ENCODE measurements at regions not wholly inside any gene's neighbourhood (a gene's known extent, or its start where the extent isn't known, plus 50 kb on each side); places are given as distances from the start of the nearest gene placed in this dataset.

- no peaks in the 10 kb centered on the region for H3K36me3 ChIP-seq (ENCODE audit: control insufficient read depth, insufficient read depth, low read length)
- no peak overlapping the region for H3K27ac ChIP-seq (ENCODE audit: low read length)
- H3K27me3 ChIP-seq (ENCODE audit: control insufficient read depth, insufficient read depth, low read length): peaks cover 2% of the 10 kb centered on the region
- no peak for DNase-seq
- no peaks in the 10 kb centered on the region for H3K9me3 ChIP-seq (ENCODE audit: control insufficient read depth, low read depth, low read length)
- no peaks in the 10 kb centered on the region for H3K4me1 ChIP-seq (ENCODE audit: control insufficient read depth, insufficient read depth, low read length)
- 58% methylated on average over 2 of the region's 2 CpGs for WGBS (ENCODE audit: insufficient coverage, low lambda C conversion rate)
- H3K4me3 ChIP-seq (ENCODE audit: low read length): no peak overlapping the region
Measured at GRCh38 chr7:28266402-28266801, 85.8 kb upstream of the JAZF1 start.

- H3K27ac ChIP-seq (ENCODE audit: low read length): no peak overlapping the region
- no peaks in the 10 kb centered on the region for H3K9me3 ChIP-seq (ENCODE audit: control insufficient read depth, low read depth, low read length)
- no peaks in the 10 kb centered on the region for H3K4me1 ChIP-seq (ENCODE audit: control insufficient read depth, insufficient read depth, low read length)
Measured at GRCh38 chr7:28267012-28267411, 86.4 kb upstream of the JAZF1 start.

GRCh38 chr7:28269700-28270361, 89.2 kb upstream of the JAZF1 start:
- Histone ChIP-seq H3K36me3 (ENCODE audit: control insufficient read depth, insufficient read depth, low read length) (no peaks in the 10 kb centered on the region), H3K4me3 (ENCODE audit: low read length) (no peak overlapping the region), H3K27ac (ENCODE audit: low read length) (no peak overlapping the region), H3K27me3 (ENCODE audit: control insufficient read depth, insufficient read depth, low read length) (peaks cover 2% of the 10 kb centered on the region), H3K9me3 (ENCODE audit: control insufficient read depth, low read depth, low read length) (no peaks in the 10 kb centered on the region), H3K4me1 (ENCODE audit: control insufficient read depth, insufficient read depth, low read length) (no peaks in the 10 kb centered on the region)
- 60% methylated on average over 1 of the region's 1 CpG for WGBS (ENCODE audit: insufficient coverage, low lambda C conversion rate)
- DNase-seq: no peak

More at GRCh38 chr7:28267012-28267411, 86.4 kb upstream of the JAZF1 start:
- no peak overlapping the region for H3K4me3 ChIP-seq (ENCODE audit: low read length)
- H3K36me3 ChIP-seq (ENCODE audit: control insufficient read depth, insufficient read depth, low read length): no peaks in the 10 kb centered on the region
- H3K27me3 ChIP-seq (ENCODE audit: control insufficient read depth, insufficient read depth, low read length): peaks cover 2% of the 10 kb centered on the region
- no peak for DNase-seq

GRCh38 chr7:28270536-28270935, 89.9 kb upstream of the JAZF1 start:
- peaks cover 5% of the 10 kb centered on the region for H3K27me3 ChIP-seq (ENCODE audit: control insufficient read depth, insufficient read depth, low read length)
- no peaks in the 10 kb centered on the region for H3K36me3 ChIP-seq (ENCODE audit: control insufficient read depth, insufficient read depth, low read length)
- no peaks in the 10 kb centered on the region for H3K9me3 ChIP-seq (ENCODE audit: control insufficient read depth, low read depth, low read length)
- no peaks in the 10 kb centered on the region for H3K4me1 ChIP-seq (ENCODE audit: control insufficient read depth, insufficient read depth, low read length)
- H3K27ac ChIP-seq (ENCODE audit: low read length): no peak overlapping the region
- 100% methylated on average over 1 of the region's 11 CpGs for WGBS (ENCODE audit: insufficient coverage, low lambda C conversion rate)
- no peak for DNase-seq
- H3K4me3 ChIP-seq (ENCODE audit: low read length): no peak overlapping the region

- no peak overlapping the region for H3K4me3 ChIP-seq (ENCODE audit: low read length)
Measured at GRCh38 chr7:28272461-28272877, 91.9 kb upstream of the JAZF1 start.

GRCh38 chr7:28276298-28276697, 95.7 kb upstream of the JAZF1 start:
- H3K9me3 ChIP-seq (ENCODE audit: control insufficient read depth, low read depth, low read length): no peaks in the 10 kb centered on the region
- 60% methylated on average over 3 of the region's 3 CpGs for WGBS (ENCODE audit: insufficient coverage, low lambda C conversion rate)
- no peak overlapping the region for H3K27ac ChIP-seq (ENCODE audit: low read length)
- H3K36me3 ChIP-seq (ENCODE audit: control insufficient read depth, insufficient read depth, low read length): no peaks in the 10 kb centered on the region
- DNase-seq: no peak
- H3K4me3 ChIP-seq (ENCODE audit: low read length): no peak overlapping the region
- H3K27me3 ChIP-seq (ENCODE audit: control insufficient read depth, insufficient read depth, low read length): peaks cover 3% of the 10 kb centered on the region
- no peaks in the 10 kb centered on the region for H3K4me1 ChIP-seq (ENCODE audit: control insufficient read depth, insufficient read depth, low read length)

More at GRCh38 chr7:28272461-28272877, 91.9 kb upstream of the JAZF1 start:
- Histone ChIP-seq H3K27me3 (ENCODE audit: control insufficient read depth, insufficient read depth, low read length) (peaks cover 5% of the 10 kb centered on the region), H3K4me1 (ENCODE audit: control insufficient read depth, insufficient read depth, low read length) (no peaks in the 10 kb centered on the region), H3K9me3 (ENCODE audit: control insufficient read depth, low read depth, low read length) (no peaks in the 10 kb centered on the region), H3K27ac (ENCODE audit: low read length) (no peak overlapping the region), H3K36me3 (ENCODE audit: control insufficient read depth, insufficient read depth, low read length) (no peaks in the 10 kb centered on the region)
- peak; percentile 12 to 43 for DNase-seq
- WGBS (ENCODE audit: insufficient coverage, low lambda C conversion rate): no CpG with 5 or more reads among the region's 9 CpGs

- Histone ChIP-seq H3K27me3 (ENCODE audit: control insufficient read depth, insufficient read depth, low read length) (peaks cover 3% of the 10 kb centered on the region), H3K4me3 (ENCODE audit: low read length) (no peak overlapping the region), H3K36me3 (ENCODE audit: control insufficient read depth, insufficient read depth, low read length) (no peaks in the 10 kb centered on the region), H3K27ac (ENCODE audit: low read length) (no peak overlapping the region), H3K9me3 (ENCODE audit: control insufficient read depth, low read depth, low read length) (no peaks in the 10 kb centered on the region), H3K4me1 (ENCODE audit: control insufficient read depth, insufficient read depth, low read length) (no peaks in the 10 kb centered on the region)
- no CpG with 5 or more reads among the region's 1 CpG for WGBS (ENCODE audit: insufficient coverage, low lambda C conversion rate)
- DNase-seq: no peak
Measured at GRCh38 chr7:28277364-28277763, 96.8 kb upstream of the JAZF1 start.

- Histone ChIP-seq H3K4me1 (ENCODE audit: control insufficient read depth, insufficient read depth, low read length) (no peaks in the 10 kb centered on the region), H3K4me3 (ENCODE audit: low read length) (no peak overlapping the region), H3K36me3 (ENCODE audit: control insufficient read depth, insufficient read depth, low read length) (no peaks in the 10 kb centered on the region), H3K27ac (ENCODE audit: low read length) (no peak overlapping the region), H3K9me3 (ENCODE audit: control insufficient read depth, low read depth, low read length) (no peaks in the 10 kb centered on the region), H3K27me3 (ENCODE audit: control insufficient read depth, insufficient read depth, low read length) (peaks cover 3% of the 10 kb centered on the region)
- WGBS (ENCODE audit: insufficient coverage, low lambda C conversion rate): no CpG with 5 or more reads among the region's 2 CpGs
- no peak for DNase-seq
Measured at GRCh38 chr7:28277958-28278357, 97.4 kb upstream of the JAZF1 start.

- H3K27me3 ChIP-seq (ENCODE audit: control insufficient read depth, insufficient read depth, low read length): no peaks in the 10 kb centered on the region
- no peak overlapping the region for H3K27ac ChIP-seq (ENCODE audit: low read length)
- no peak for DNase-seq
- H3K9me3 ChIP-seq (ENCODE audit: control insufficient read depth, low read depth, low read length): no peaks in the 10 kb centered on the region
- no peaks in the 10 kb centered on the region for H3K36me3 ChIP-seq (ENCODE audit: control insufficient read depth, insufficient read depth, low read length)
- 20% methylated on average over 1 of the region's 3 CpGs for WGBS (ENCODE audit: insufficient coverage, low lambda C conversion rate)
- H3K4me1 ChIP-seq (ENCODE audit: control insufficient read depth, insufficient read depth, low read length): no peaks in the 10 kb centered on the region
- H3K4me3 ChIP-seq (ENCODE audit: low read length): no peak overlapping the region
Measured at GRCh38 chr7:28280516-28280915, 99.9 kb upstream of the JAZF1 start.

GRCh38 chr7:28290496-28290895, 109.9 kb upstream of the JAZF1 start:
- Histone ChIP-seq H3K27me3 (ENCODE audit: control insufficient read depth, insufficient read depth, low read length) (no peaks in the 10 kb centered on the region), H3K27ac (ENCODE audit: low read length) (no peak overlapping the region), H3K4me1 (ENCODE audit: control insufficient read depth, insufficient read depth, low read length) (no peaks in the 10 kb centered on the region), H3K36me3 (ENCODE audit: control insufficient read depth, insufficient read depth, low read length) (no peaks in the 10 kb centered on the region), H3K4me3 (ENCODE audit: low read length) (no peak overlapping the region), H3K9me3 (ENCODE audit: control insufficient read depth, low read depth, low read length) (no peaks in the 10 kb centered on the region)
- 100% methylated on average over 1 of the region's 2 CpGs for WGBS (ENCODE audit: insufficient coverage, low lambda C conversion rate)
- no peak for DNase-seq

- Histone ChIP-seq H3K9me3 (ENCODE audit: control insufficient read depth, low read depth, low read length) (no peaks in the 10 kb centered on the region), H3K27ac (ENCODE audit: low read length) (no peak overlapping the region), H3K27me3 (ENCODE audit: control insufficient read depth, insufficient read depth, low read length) (no peaks in the 10 kb centered on the region), H3K4me1 (ENCODE audit: control insufficient read depth, insufficient read depth, low read length) (no peaks in the 10 kb centered on the region), H3K36me3 (ENCODE audit: control insufficient read depth, insufficient read depth, low read length) (no peaks in the 10 kb centered on the region), H3K4me3 (ENCODE audit: low read length) (no peak overlapping the region)
- 100% methylated on average over 1 of the region's 4 CpGs for WGBS (ENCODE audit: insufficient coverage, low lambda C conversion rate)
- DNase-seq: no peak
Measured at GRCh38 chr7:28291559-28291958, 111.0 kb upstream of the JAZF1 start.

Measured in large intestine (tissue), 3 donors.